ENCODE measurements at regions not wholly inside any gene's neighbourhood (a gene's known extent, or its start where the extent isn't known, plus 50 kb on each side); places are given as distances from the start of the nearest gene placed in this dataset.

GRCh38 chr22:49704345-49705215 lies 123.1 kb downstream of the BRD1 start:
- ChIA-PET CTCF (no interaction called here), POLR2A (no interaction called here)
- TF ChIP-seq CTCF (IDR thresholded peaks at IDR 0.05) = no peak
- TF ChIP-seq SIN3A (IDR thresholded peaks at IDR 0.05; ENCODE audit: borderline replicate concordance, insufficient read depth, low read depth, low read length) = no peak
- TF ChIP-seq POLR2AphosphoS5 (IDR thresholded peaks at IDR 0.05; ENCODE audit: low read depth, low read length) = no peak
- TF ChIP-seq TCF7L2 (IDR thresholded peaks at IDR 0.05; ENCODE audit: low read depth, low read length) = no peak
- TF ChIP-seq REST (IDR thresholded peaks at IDR 0.05; ENCODE audit: insufficient read depth in 1 of 2, low read depth in 2 of 2, low read length in 1 of 2) = no peak
- in situ Hi-C loops (cut with HindIII; ENCODE audit: low pct_unique_long_range_greater_than_20kb, low sequenced_read_pairs) (no loop called here), intact Hi-C loops (cut with micrococcal nuclease; ENCODE audit: unreplicated experiment) (no loop called here)
- Histone ChIP-seq H3K4me3 (ENCODE audit: low read depth in 2 of 2, low read length in 2 of 2) (no peak overlapping the region), H3K9me3 (ENCODE audit: control insufficient read depth, insufficient read depth, low read depth, low read length) (no peaks in the 10 kb centered on the region), H3K36me3 (ENCODE audit: control insufficient read depth, insufficient read depth, low read length) (no peaks in the 10 kb centered on the region), H3K27ac (ENCODE audit: low read length) (no peak overlapping the region), H3K4me1 (ENCODE audit: control insufficient read depth, insufficient read depth, low read length) (no peaks in the 10 kb centered on the region), H3K27me3 (ENCODE audit: control insufficient read depth, insufficient read depth, low read length) (no peaks in the 10 kb centered on the region; the same call in 1 of the 2 replicates)
- DNase-seq (ENCODE audit: low read depth, low spot score) (no peak), ATAC-seq (no peak)
- no TSS peak for BruUV-seq (replicated peaks)

GRCh38 chr22:49703990-49704344 lies 123.7 kb downstream of the BRD1 start:
- H3K4me3 ChIP-seq (ENCODE audit: low read depth in 2 of 2, low read length in 2 of 2) = no peak overlapping the region
- H3K27ac ChIP-seq (ENCODE audit: low read length) = no peak overlapping the region
- TF ChIP-seq REST (IDR thresholded peaks at IDR 0.05; ENCODE audit: insufficient read depth in 1 of 2, low read depth in 2 of 2, low read length in 1 of 2) = no peak
- TF ChIP-seq SIN3A (IDR thresholded peaks at IDR 0.05; ENCODE audit: borderline replicate concordance, insufficient read depth, low read depth, low read length) = no peak
- no peak for TF ChIP-seq TCF7L2 (IDR thresholded peaks at IDR 0.05; ENCODE audit: low read depth, low read length)
- TF ChIP-seq CTCF (IDR thresholded peaks at IDR 0.05) = no peak
- TF ChIP-seq POLR2AphosphoS5 (IDR thresholded peaks at IDR 0.05; ENCODE audit: low read depth, low read length) = no peak
- ATAC-seq (no peak), DNase-seq (ENCODE audit: low read depth, low spot score) (no peak)
- intact Hi-C loops (cut with micrococcal nuclease; ENCODE audit: unreplicated experiment) = no loop called here
- no peaks in the 10 kb centered on the region for H3K9me3 ChIP-seq (ENCODE audit: control insufficient read depth, insufficient read depth, low read depth, low read length)
- POLR2A ChIA-PET = no interaction called here
- no peaks in the 10 kb centered on the region for H3K36me3 ChIP-seq (ENCODE audit: control insufficient read depth, insufficient read depth, low read length)
- in situ Hi-C loops (cut with HindIII; ENCODE audit: low pct_unique_long_range_greater_than_20kb, low sequenced_read_pairs) = no loop called here
- H3K4me1 ChIP-seq (ENCODE audit: control insufficient read depth, insufficient read depth, low read length) = no peaks in the 10 kb centered on the region
- BruUV-seq (replicated peaks) = no TSS peak
- CTCF ChIA-PET = no interaction called here
- no peaks in the 10 kb centered on the region; the same call in 1 of the 2 replicates for H3K27me3 ChIP-seq (ENCODE audit: control insufficient read depth, insufficient read depth, low read length)

Measured in Panc1 (cell line).